ENCODE measurements at regions not wholly inside any gene's neighbourhood (a gene's known extent, or its start where the extent isn't known, plus 50 kb on each side); places are given as distances from the start of the nearest gene placed in this dataset.

DNA sequence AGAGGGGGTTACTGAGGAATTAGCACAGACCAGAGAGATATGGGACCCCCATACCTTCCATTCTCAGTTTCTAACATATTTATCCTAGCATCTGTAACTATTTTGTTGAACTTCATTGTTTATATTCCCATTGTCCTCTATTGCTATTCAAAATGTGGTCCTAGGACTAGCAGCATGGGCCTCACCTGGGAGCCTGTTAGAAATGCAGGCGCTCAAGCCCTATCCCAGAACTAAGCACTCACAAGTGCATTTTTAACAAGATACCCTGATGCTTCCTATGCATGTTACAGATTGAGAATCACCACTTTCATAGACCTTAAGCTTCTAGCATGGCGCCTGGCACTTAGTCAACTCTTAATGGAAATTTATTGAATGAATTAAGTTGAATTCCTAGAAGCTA lies 58.3 kb upstream of the TDRD3 start:
- Histone ChIP-seq H3K9me3 (no peaks in the 10 kb centered on the region), H3K36me3 (no peaks in the 10 kb centered on the region), H3K4me3 (no peak overlapping the region), H3K27me3 (no peaks in the 10 kb centered on the region), H3K4me1 (peaks cover 0 to 11% (median 0%) of the 10 kb centered on the region in 4 donors), H3K27ac (no peak overlapping the region)
- 98 to 100% methylated on average over 1 to 2 of the region's 2 CpGs for WGBS, 2 donors (ENCODE audit: low coverage in 1 of 2)
- in situ Hi-C loops (cut with MboI; ENCODE audit: low pct_ligation_motif_present in 1 of 4, low pct_unique_long_range_greater_than_20kb in 1 of 4, low sequenced_read_pairs in 3 of 4) = loop anchor here in 2 of 4 donors (10.0 to 25.0 kb wide), 3 partner anchors 651 to 951 kb away; no protein-coding TSS in a partner anchor
- intact Hi-C loops (cut with DNase I; ENCODE audit: low total_unique reads) = no loop called here
- TF ChIP-seq POLR2A (IDR thresholded peaks at IDR 0.05) (no peak), POLR2AphosphoS5 (IDR thresholded peaks at IDR 0.05) (no peak), EP300 (IDR thresholded peaks at IDR 0.05; ENCODE audit: low read depth) (no peak)
- TF ChIP-seq, protein P1, sequence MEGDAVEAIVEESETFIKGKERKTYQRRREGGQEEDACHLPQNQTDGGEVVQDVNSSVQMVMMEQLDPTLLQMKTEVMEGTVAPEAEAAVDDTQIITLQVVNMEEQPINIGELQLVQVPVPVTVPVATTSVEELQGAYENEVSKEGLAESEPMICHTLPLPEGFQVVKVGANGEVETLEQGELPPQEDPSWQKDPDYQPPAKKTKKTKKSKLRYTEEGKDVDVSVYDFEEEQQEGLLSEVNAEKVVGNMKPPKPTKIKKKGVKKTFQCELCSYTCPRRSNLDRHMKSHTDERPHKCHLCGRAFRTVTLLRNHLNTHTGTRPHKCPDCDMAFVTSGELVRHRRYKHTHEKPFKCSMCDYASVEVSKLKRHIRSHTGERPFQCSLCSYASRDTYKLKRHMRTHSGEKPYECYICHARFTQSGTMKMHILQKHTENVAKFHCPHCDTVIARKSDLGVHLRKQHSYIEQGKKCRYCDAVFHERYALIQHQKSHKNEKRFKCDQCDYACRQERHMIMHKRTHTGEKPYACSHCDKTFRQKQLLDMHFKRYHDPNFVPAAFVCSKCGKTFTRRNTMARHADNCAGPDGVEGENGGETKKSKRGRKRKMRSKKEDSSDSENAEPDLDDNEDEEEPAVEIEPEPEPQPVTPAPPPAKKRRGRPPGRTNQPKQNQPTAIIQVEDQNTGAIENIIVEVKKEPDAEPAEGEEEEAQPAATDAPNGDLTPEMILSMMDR (IDR thresholded peaks at IDR 0.05) = no peak
- DNase-seq = no peak

DNA sequence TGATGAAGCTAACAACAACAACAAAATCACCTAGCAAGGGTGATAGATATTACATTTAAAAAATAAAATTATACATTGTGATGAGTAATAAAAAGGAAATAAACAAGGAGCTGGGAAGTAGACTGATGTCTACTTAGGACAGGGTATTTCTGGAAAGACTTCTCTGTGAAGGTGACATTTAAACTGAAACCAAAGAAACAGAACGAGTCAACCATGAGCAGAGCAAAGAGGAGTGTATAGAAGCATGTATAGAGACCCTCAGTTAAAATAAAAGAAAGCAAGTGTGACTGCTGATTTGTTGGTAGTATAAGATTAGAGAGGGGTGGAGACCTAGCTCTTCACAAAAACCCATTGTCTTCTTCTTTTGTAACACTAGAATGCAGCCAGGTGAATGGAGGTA lies 53.0 kb upstream of the TDRD3 start:
- no peaks in the 10 kb centered on the region for H3K9me3 ChIP-seq
- intact Hi-C loops (cut with DNase I; ENCODE audit: low total_unique reads) = no loop called here
- in situ Hi-C loops (cut with MboI; ENCODE audit: low pct_ligation_motif_present in 1 of 4, low pct_unique_long_range_greater_than_20kb in 1 of 4, low sequenced_read_pairs in 3 of 4) = loop anchor here in 1 of 4 donors (25.0 kb wide), 2 partner anchors 657 to 957 kb away; no protein-coding TSS in a partner anchor
- no peaks in the 10 kb centered on the region for H3K36me3 ChIP-seq
- H3K27ac ChIP-seq = no peak overlapping the region
- H3K4me1 ChIP-seq = no peaks in the 10 kb centered on the region
- no peak overlapping the region for H3K4me3 ChIP-seq
- no peak for DNase-seq
- H3K27me3 ChIP-seq = no peaks in the 10 kb centered on the region
- 65 to 90% methylated on average over 1 of the region's 1 CpG for WGBS, 2 donors (ENCODE audit: low coverage in 1 of 2)
- TF ChIP-seq POLR2A (IDR thresholded peaks at IDR 0.05) (no peak), POLR2AphosphoS5 (IDR thresholded peaks at IDR 0.05) (no peak), EP300 (IDR thresholded peaks at IDR 0.05; ENCODE audit: low read depth) (no peak)
- TF ChIP-seq, protein P1 (IDR thresholded peaks at IDR 0.05) = no peak

DNA sequence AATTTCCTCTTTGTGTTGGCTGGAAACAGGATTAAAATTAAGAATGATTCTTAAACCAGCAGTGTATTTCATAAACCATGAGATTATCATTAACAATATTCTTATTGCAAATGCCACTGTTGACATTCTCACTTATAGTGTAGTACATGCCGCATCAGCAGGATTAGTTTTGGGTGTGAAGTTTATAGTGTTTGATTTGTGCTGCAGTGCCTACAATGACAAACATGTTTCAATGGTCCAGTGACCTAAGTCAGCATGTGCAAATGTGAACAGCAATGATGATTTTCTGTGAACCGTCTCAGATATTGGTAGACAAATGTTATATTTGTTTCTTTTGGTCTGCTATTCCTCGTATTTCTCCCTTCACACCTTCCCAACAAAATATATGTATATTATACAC lies 49.8 kb upstream of the TDRD3 start:
- H3K27me3 ChIP-seq = no peaks in the 10 kb centered on the region
- no peak overlapping the region for H3K4me3 ChIP-seq
- H3K36me3 ChIP-seq = no peaks in the 10 kb centered on the region
- peaks cover 0 to under 1% of the 10 kb centered on the region in 2 donors for H3K9me3 ChIP-seq
- WGBS, 2 donors (ENCODE audit: low coverage in 1 of 2) = 54 to 58% methylated on average over 3 of the region's 3 CpGs
- in situ Hi-C loops (cut with MboI; ENCODE audit: low pct_ligation_motif_present in 1 of 4, low pct_unique_long_range_greater_than_20kb in 1 of 4, low sequenced_read_pairs in 3 of 4) = loop anchor here in 1 of 4 donors (25.0 kb wide), 2 partner anchors 660 to 960 kb away; no protein-coding TSS in a partner anchor
- no peak for DNase-seq
- TF ChIP-seq EP300 (IDR thresholded peaks at IDR 0.05; ENCODE audit: low read depth) (no peak), POLR2AphosphoS5 (IDR thresholded peaks at IDR 0.05) (no peak), POLR2A (IDR thresholded peaks at IDR 0.05) (no peak)
- TF ChIP-seq, protein P1 (IDR thresholded peaks at IDR 0.05) = no peak
- H3K4me1 ChIP-seq = no peaks in the 10 kb centered on the region
- intact Hi-C loops (cut with DNase I; ENCODE audit: low total_unique reads) = no loop called here
- no peak overlapping the region for H3K27ac ChIP-seq

Small RNAs in the stretch of these regions (small RNA-seq; reads per million reads assigned to genes)
- 0 reads per million in 4 donors for gene AL359920.1

All from transverse colon (tissue), 4 donors.